ENCODE measurements at regions not wholly inside any gene's neighbourhood (a gene's known extent, or its start where the extent isn't known, plus 50 kb on each side); places are given as distances from the start of the nearest gene placed in this dataset.

GRCh38 chr5:162657076-162657475, 589.5 kb downstream of the GABRG2 start:
- Histone ChIP-seq H3K27me3 (no peaks in the 10 kb centered on the region), H3K9me3 (no peaks in the 10 kb centered on the region), H3K4me1 (ENCODE audit: control insufficient read depth in 1 of 2, insufficient read depth in 1 of 2, low read depth in 1 of 2, low read length in 1 of 2) (no peaks in the 10 kb centered on the region), H3K4me3 (ENCODE audit: low read depth in 1 of 2, low read length in 1 of 2) (no peak overlapping the region), H3K36me3 (no peaks in the 10 kb centered on the region), H3K27ac (no peak overlapping the region)
- TF ChIP-seq CTCF (IDR thresholded peaks at IDR 0.05), result no peak

- H3K27me3 ChIP-seq, result no peaks in the 10 kb centered on the region
- no peaks in the 10 kb centered on the region for H3K4me1 ChIP-seq (ENCODE audit: control insufficient read depth in 1 of 2, insufficient read depth in 1 of 2, low read depth in 1 of 2, low read length in 1 of 2)
- no peaks in the 10 kb centered on the region for H3K9me3 ChIP-seq
- H3K36me3 ChIP-seq, result no peaks in the 10 kb centered on the region
- no peak for TF ChIP-seq CTCF (IDR thresholded peaks at IDR 0.05)
- H3K4me3 ChIP-seq (ENCODE audit: low read depth in 1 of 2, low read length in 1 of 2), result no peak overlapping the region
- H3K27ac ChIP-seq, result no peak overlapping the region
Observed at GRCh38 chr5:162664846-162665245, 597.3 kb downstream of the GABRG2 start.

GRCh38 chr5:162668926-162669325, 601.4 kb downstream of the GABRG2 start:
- H3K4me1 ChIP-seq (ENCODE audit: control insufficient read depth in 1 of 2, insufficient read depth in 1 of 2, low read depth in 1 of 2, low read length in 1 of 2), result no peaks in the 10 kb centered on the region
- no peak overlapping the region for H3K4me3 ChIP-seq (ENCODE audit: low read depth in 1 of 2, low read length in 1 of 2)
- TF ChIP-seq CTCF (IDR thresholded peaks at IDR 0.05), result no peak
- H3K36me3 ChIP-seq, result no peaks in the 10 kb centered on the region
- H3K27me3 ChIP-seq, result no peaks in the 10 kb centered on the region
- no peaks in the 10 kb centered on the region for H3K9me3 ChIP-seq
- H3K27ac ChIP-seq, result no peak overlapping the region

- Histone ChIP-seq H3K9me3 (no peaks in the 10 kb centered on the region), H3K27me3 (no peaks in the 10 kb centered on the region), H3K27ac (no peak overlapping the region), H3K4me3 (ENCODE audit: low read depth in 1 of 2, low read length in 1 of 2) (no peak overlapping the region), H3K4me1 (ENCODE audit: control insufficient read depth in 1 of 2, insufficient read depth in 1 of 2, low read depth in 1 of 2, low read length in 1 of 2) (no peaks in the 10 kb centered on the region), H3K36me3 (no peaks in the 10 kb centered on the region)
- TF ChIP-seq CTCF (IDR thresholded peaks at IDR 0.05), result no peak
Observed at GRCh38 chr5:162672061-162672460, 604.5 kb downstream of the GABRG2 start.

- no peak overlapping the region for H3K27ac ChIP-seq
- no peak overlapping the region for H3K4me3 ChIP-seq (ENCODE audit: low read depth in 1 of 2, low read length in 1 of 2)
- H3K27me3 ChIP-seq, result no peaks in the 10 kb centered on the region
- H3K4me1 ChIP-seq (ENCODE audit: control insufficient read depth in 1 of 2, insufficient read depth in 1 of 2, low read depth in 1 of 2, low read length in 1 of 2), result no peaks in the 10 kb centered on the region
- H3K9me3 ChIP-seq, result no peaks in the 10 kb centered on the region
- no peaks in the 10 kb centered on the region for H3K36me3 ChIP-seq
- no peak for TF ChIP-seq CTCF (IDR thresholded peaks at IDR 0.05)
Observed at GRCh38 chr5:162683284-162683683, 615.7 kb downstream of the GABRG2 start.

GRCh38 chr5:162684145-162684544, 616.6 kb downstream of the GABRG2 start:
- Histone ChIP-seq H3K9me3 (no peaks in the 10 kb centered on the region), H3K4me3 (ENCODE audit: low read depth in 1 of 2, low read length in 1 of 2) (no peak overlapping the region), H3K27me3 (no peaks in the 10 kb centered on the region), H3K4me1 (ENCODE audit: control insufficient read depth in 1 of 2, insufficient read depth in 1 of 2, low read depth in 1 of 2, low read length in 1 of 2) (no peaks in the 10 kb centered on the region), H3K36me3 (no peaks in the 10 kb centered on the region), H3K27ac (no peak overlapping the region)
- no peak for TF ChIP-seq CTCF (IDR thresholded peaks at IDR 0.05)

Data from neutrophil (primary cell).